ENCODE measurements at regions not wholly inside any gene's neighbourhood (a gene's known extent, or its start where the extent isn't known, plus 50 kb on each side); places are given as distances from the start of the nearest gene placed in this dataset.

DNA sequence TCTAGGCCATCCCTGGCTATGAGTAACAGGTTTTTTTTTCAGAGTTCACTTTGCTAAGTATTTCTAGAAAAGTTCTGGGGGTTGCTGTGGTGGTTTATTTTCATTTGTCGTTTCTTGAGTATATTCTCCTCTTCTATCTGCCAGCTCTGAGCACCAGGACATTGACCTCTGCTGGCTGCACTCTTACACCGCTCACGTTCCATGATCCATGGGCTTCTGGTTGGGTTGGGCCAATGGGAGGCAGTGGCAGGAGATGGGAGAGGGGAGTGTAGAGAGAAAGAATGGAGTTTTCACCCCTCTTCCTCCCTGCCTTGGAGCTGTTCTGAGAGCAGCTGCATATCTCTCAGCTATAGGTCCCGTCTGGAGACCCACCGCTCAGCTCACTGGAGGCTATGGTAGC lies 161.0 kb upstream of the ATXN1 start:
- Histone ChIP-seq H3K9me3 (no peaks in the 10 kb centered on the region), H3K4me2 (no peak overlapping the region), H3K27ac (no peak overlapping the region), H3K4me1 (no peaks in the 10 kb centered on the region), H3K4me3 (no peak overlapping the region)
- FAIRE-seq (no peak), DNase-seq (ENCODE audit: low read depth in 1 of 2, low spot score in 1 of 2) (no peak), ATAC-seq (no peak)
- ChIA-PET CTCF (no interaction called here), POLR2A (no interaction called here)
- WGBS (ENCODE audit: missing lambda C conversion rate), result 52% methylated on average over 5 of the region's 5 CpGs
- TF ChIP-seq HOXA7 (CRISPR knock-in tag; IDR thresholded peaks at IDR 0.05) (no peak), HEYL (CRISPR knock-in tag; IDR thresholded peaks at IDR 0.05) (no peak), BHLHE40 (IDR thresholded peaks at IDR 0.05; ENCODE audit: low read depth, low read length) (no peak), ESRRA (IDR thresholded peaks at IDR 0.05; ENCODE audit: borderline replicate concordance, low read length) (no peak), SREBF2 (IDR thresholded peaks at IDR 0.05) (no peak), HDAC2 (IDR thresholded peaks at IDR 0.05) (no peak), POLR2A (IDR thresholded peaks at IDR 0.05; ENCODE audit: low read length) (no peak), EP300 (IDR thresholded peaks at IDR 0.05) (no peak), CBX2 (IDR thresholded peaks at IDR 0.05; ENCODE audit: borderline replicate concordance, low read depth) (no peak), MYC (IDR thresholded peaks at IDR 0.05; ENCODE audit: borderline replicate concordance, low read length) (no peak), NFE2L2 (conservative IDR thresholded peaks at IDR 0.05; ENCODE audit: low read length) (no peak), TFCP2L1 (CRISPR knock-in tag; IDR thresholded peaks at IDR 0.05) (no peak), TP53 (CRISPR knock-in tag; IDR thresholded peaks at IDR 0.05) (no peak), FOXS1 (CRISPR knock-in tag; IDR thresholded peaks at IDR 0.05) (no peak), RCOR1 (IDR thresholded peaks at IDR 0.05; ENCODE audit: low read depth, low read length) (no peak), MAFK (IDR thresholded peaks at IDR 0.05; ENCODE audit: partially characterized antibody) (no peak)
- TF ChIP-seq, protein P1, sequence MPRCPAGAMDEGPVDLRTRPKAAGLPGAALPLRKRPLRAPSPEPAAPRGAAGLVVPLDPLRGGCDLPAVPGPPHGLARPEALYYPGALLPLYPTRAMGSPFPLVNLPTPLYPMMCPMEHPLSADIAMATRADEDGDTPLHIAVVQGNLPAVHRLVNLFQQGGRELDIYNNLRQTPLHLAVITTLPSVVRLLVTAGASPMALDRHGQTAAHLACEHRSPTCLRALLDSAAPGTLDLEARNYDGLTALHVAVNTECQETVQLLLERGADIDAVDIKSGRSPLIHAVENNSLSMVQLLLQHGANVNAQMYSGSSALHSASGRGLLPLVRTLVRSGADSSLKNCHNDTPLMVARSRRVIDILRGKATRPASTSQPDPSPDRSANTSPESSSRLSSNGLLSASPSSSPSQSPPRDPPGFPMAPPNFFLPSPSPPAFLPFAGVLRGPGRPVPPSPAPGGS (IDR thresholded peaks at IDR 0.05), result no peak
- TF ChIP-seq, protein P2, sequence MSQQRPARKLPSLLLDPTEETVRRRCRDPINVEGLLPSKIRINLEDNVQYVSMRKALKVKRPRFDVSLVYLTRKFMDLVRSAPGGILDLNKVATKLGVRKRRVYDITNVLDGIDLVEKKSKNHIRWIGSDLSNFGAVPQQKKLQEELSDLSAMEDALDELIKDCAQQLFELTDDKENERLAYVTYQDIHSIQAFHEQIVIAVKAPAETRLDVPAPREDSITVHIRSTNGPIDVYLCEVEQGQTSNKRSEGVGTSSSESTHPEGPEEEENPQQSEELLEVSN (IDR thresholded peaks at IDR 0.05; ENCODE audit: borderline replicate concordance, low read depth), result no peak
- TF ChIP-seq, protein P3, sequence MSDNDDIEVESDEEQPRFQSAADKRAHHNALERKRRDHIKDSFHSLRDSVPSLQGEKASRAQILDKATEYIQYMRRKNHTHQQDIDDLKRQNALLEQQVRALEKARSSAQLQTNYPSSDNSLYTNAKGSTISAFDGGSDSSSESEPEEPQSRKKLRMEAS (IDR thresholded peaks at IDR 0.05), result no peak
- TF ChIP-seq, protein P4, sequence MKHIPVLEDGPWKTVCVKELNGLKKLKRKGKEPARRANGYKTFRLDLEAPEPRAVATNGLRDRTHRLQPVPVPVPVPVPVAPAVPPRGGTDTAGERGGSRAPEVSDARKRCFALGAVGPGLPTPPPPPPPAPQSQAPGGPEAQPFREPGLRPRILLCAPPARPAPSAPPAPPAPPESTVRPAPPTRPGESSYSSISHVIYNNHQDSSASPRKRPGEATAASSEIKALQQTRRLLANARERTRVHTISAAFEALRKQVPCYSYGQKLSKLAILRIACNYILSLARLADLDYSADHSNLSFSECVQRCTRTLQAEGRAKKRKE (CRISPR knock-in tag; IDR thresholded peaks at IDR 0.05; ENCODE audit: low read depth), result no peak

DNA sequence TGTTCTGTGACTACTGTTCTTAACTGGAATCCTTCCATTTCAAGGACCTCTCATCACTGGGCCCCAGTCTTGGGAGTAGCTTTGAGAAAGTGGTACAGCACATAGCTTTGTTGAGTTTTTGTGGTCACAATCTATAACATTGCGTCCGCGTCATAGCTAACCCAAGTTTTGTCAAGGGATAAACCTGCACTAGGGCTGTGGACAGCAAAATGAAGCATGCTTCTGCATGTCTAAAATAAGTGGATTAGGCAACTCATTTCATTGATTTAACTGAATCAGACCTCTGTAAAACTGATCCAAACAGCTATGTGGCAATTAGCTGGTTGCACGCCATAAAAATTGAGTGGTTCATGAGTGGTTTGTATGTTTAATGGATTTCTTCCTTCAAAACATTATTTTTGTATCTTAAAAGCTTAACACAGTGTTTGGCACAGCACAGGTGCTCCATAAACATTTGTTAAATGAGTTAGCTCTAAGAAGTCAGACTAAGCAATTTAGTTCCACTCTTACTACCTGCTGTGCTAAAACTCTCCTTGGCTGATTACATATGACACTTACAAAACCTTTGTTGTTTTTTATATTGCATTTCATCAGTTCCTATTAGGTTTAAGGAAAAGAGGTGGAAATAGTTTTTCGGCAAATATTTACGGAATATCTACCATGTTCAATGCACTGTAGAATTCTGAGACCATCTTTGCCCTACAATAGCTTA lies 160.3 kb upstream of the ATXN1 start:
- Histone ChIP-seq H3K4me2 (no peak overlapping the region), H3K9me3 (no peaks in the 10 kb centered on the region), H3K27ac (no peak overlapping the region), H3K4me1 (no peaks in the 10 kb centered on the region), H3K4me3 (no peak overlapping the region)
- 74% methylated on average over 6 of the region's 6 CpGs for WGBS (ENCODE audit: missing lambda C conversion rate)
- ATAC-seq, result no peak
- FAIRE-seq, result no peak
- ChIA-PET POLR2A (no interaction called here), CTCF (no interaction called here)
- TF ChIP-seq, protein P5, sequence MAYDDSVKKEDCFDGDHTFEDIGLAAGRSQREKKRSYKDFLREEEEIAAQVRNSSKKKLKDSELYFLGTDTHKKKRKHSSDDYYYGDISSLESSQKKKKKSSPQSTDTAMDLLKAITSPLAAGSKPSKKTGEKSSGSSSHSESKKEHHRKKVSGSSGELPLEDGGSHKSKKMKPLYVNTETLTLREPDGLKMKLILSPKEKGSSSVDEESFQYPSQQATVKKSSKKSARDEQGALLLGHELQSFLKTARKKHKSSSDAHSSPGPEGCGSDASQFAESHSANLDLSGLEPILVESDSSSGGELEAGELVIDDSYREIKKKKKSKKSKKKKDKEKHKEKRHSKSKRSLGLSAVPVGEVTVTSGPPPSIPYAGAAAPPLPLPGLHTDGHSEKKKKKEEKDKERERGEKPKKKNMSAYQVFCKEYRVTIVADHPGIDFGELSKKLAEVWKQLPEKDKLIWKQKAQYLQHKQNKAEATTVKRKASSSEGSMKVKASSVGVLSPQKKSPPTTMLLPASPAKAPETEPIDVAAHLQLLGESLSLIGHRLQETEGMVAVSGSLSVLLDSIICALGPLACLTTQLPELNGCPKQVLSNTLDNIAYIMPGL (CRISPR knock-in tag; IDR thresholded peaks at IDR 0.05; ENCODE audit: borderline replicate concordance), result no peak
- TF ChIP-seq POLR2A (IDR thresholded peaks at IDR 0.05; ENCODE audit: low read length) (no peak), HOXB5 (CRISPR knock-in tag; IDR thresholded peaks at IDR 0.05) (no peak), CBX2 (IDR thresholded peaks at IDR 0.05; ENCODE audit: borderline replicate concordance, low read depth) (no peak), HOXB13 (CRISPR knock-in tag; IDR thresholded peaks at IDR 0.05; ENCODE audit: low read depth) (no peak), RAD21 (conservative IDR thresholded peaks at IDR 0.05 in 1 of 2, IDR thresholded peaks at IDR 0.05 in 1 of 2) (no peak), MYC (IDR thresholded peaks at IDR 0.05; ENCODE audit: borderline replicate concordance, low read length) (no peak)
- DNase-seq (ENCODE audit: low read depth in 1 of 2, low spot score in 1 of 2), result no peak
